ENCODE measurements at regions not wholly inside any gene's neighbourhood (a gene's known extent, or its start where the extent isn't known, plus 50 kb on each side); places are given as distances from the start of the nearest gene placed in this dataset.

DNA sequence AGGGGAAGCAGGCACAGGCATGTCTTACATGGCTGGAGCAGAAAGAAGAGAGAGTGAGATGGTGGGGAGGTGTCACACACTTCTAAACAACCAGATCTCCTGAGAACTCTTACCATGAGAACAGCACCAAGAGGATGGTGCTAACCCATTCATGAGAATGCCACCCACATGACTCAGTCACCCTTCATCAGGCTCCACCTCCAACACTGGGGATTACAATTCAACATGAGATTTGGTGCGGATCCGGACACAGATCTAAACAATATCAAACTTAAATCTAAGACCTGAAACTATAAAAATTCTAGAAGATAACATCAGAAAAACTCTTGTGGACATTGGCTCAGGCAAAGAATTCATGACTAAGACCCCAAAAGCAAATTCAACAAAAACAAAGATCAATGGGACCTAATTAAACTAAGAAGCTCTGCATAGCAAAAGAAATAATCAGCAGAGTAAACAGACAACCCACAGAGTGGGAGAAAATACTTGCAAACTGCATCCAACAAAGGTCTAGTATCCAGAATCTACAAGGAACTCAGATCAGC is 65.4 kb downstream of the SPATA31C2 start:
- peaks cover 12% of the 10 kb centered on the region for H3K4me1 Mint-ChIP-seq
- intact Hi-C loops (cut with micrococcal nuclease), result no loop called here
- no peak overlapping the region for H3K4me3 Mint-ChIP-seq
- H3K9me3 Mint-ChIP-seq, result no peaks in the 10 kb centered on the region
- TF ChIP-seq, protein P1, sequence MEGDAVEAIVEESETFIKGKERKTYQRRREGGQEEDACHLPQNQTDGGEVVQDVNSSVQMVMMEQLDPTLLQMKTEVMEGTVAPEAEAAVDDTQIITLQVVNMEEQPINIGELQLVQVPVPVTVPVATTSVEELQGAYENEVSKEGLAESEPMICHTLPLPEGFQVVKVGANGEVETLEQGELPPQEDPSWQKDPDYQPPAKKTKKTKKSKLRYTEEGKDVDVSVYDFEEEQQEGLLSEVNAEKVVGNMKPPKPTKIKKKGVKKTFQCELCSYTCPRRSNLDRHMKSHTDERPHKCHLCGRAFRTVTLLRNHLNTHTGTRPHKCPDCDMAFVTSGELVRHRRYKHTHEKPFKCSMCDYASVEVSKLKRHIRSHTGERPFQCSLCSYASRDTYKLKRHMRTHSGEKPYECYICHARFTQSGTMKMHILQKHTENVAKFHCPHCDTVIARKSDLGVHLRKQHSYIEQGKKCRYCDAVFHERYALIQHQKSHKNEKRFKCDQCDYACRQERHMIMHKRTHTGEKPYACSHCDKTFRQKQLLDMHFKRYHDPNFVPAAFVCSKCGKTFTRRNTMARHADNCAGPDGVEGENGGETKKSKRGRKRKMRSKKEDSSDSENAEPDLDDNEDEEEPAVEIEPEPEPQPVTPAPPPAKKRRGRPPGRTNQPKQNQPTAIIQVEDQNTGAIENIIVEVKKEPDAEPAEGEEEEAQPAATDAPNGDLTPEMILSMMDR (IDR thresholded peaks at IDR 0.05), result no peak
- CTCF ChIA-PET, result no interaction called here
- ATAC-seq (ENCODE audit: low read depth) (no peak), DNase-seq (no peak)
- POLR2A ChIA-PET, result no interaction called here
- H3K27ac Mint-ChIP-seq, result no peak overlapping the region
- no peaks in the 10 kb centered on the region for H3K36me3 Mint-ChIP-seq (ENCODE audit: low read depth)
- H3K27me3 Mint-ChIP-seq, result peaks cover 28% of the 10 kb centered on the region

DNA sequence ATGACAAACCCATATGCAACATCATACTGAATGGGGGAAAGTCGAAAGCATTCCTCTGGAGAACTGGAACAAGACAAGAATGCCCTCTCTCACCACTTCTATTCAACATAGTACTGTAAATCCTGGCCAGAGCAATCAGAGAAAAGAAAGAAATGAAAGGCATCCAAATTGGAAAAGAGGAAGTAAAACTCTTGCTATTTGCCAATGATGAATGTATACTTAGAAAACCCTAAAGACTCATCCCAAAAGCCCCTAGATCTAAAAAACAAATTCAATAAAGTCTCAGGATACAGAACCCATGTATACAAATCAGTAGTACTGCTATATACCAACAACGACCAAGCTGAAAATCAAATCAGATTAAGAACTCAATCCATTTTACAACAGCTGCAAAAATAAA is 66.9 kb downstream of the SPATA31C2 start:
- Mint-ChIP-seq H3K27me3 (peaks cover 24% of the 10 kb centered on the region), H3K4me1 (peaks cover 5% of the 10 kb centered on the region), H3K27ac (no peak overlapping the region), H3K4me3 (no peak overlapping the region), H3K9me3 (no peaks in the 10 kb centered on the region), H3K36me3 (ENCODE audit: low read depth) (no peaks in the 10 kb centered on the region)
- ChIA-PET POLR2A (no interaction called here), CTCF (no interaction called here)
- ATAC-seq (ENCODE audit: low read depth), result no peak
- TF ChIP-seq, protein P1 (IDR thresholded peaks at IDR 0.05), result no peak
- DNase-seq, result no peak
- intact Hi-C loops (cut with micrococcal nuclease), result no loop called here

DNA sequence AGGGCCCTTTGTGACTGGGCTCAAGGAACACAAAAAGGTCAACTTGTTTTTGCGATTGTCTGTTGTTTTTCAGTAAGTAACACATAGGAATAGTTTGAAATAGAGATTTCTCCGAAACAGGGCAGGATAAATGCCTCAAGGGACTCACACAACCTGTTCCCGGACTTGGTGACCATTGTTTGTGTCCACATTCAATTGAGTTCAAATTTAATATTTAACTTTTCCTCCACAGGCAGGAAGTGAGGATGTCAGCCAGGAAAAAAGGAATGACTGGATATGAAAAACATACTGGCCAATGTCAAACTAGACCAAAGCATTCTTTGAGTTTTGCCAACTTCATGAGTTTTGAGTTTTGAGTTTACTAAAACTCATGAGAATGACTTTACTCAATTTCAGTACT is 72.7 kb downstream of the SPATA31C2 start:
- TF ChIP-seq, protein P1 (IDR thresholded peaks at IDR 0.05), result no peak
- no peaks in the 10 kb centered on the region for H3K9me3 Mint-ChIP-seq
- ATAC-seq (ENCODE audit: low read depth) (no peak), DNase-seq (no peak)
- intact Hi-C loops (cut with micrococcal nuclease), result no loop called here
- ChIA-PET CTCF (no interaction called here), POLR2A (no interaction called here)
- H3K27ac Mint-ChIP-seq, result no peak overlapping the region
- H3K36me3 Mint-ChIP-seq (ENCODE audit: low read depth), result no peaks in the 10 kb centered on the region
- no peaks in the 10 kb centered on the region for H3K4me1 Mint-ChIP-seq
- no peak overlapping the region for H3K4me3 Mint-ChIP-seq
- peaks cover 5% of the 10 kb centered on the region for H3K27me3 Mint-ChIP-seq

DNA sequence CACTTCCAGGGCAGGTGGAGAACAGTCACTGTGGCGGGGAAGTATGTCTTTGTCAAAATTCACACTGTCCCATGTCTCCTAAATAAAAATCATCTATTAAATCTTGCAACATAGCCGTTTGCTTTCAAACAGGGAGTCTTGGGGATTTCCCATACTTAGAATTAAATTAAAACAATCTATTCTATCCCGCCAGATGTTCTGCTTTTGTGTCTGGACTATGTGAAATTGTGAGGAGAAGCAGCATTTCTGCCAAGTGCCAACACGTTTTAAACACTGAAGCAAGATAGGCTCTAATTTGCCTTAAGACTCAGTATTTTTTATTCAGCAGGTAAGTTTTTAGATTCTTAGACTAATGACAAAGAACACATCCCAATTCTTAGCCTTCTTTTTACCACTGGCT is 73.7 kb downstream of the SPATA31C2 start:
- H3K36me3 Mint-ChIP-seq (ENCODE audit: low read depth), result no peaks in the 10 kb centered on the region
- H3K9me3 Mint-ChIP-seq, result no peaks in the 10 kb centered on the region
- CTCF ChIA-PET, result no interaction called here
- intact Hi-C loops (cut with micrococcal nuclease), result no loop called here
- POLR2A ChIA-PET, result no interaction called here
- H3K4me3 Mint-ChIP-seq, result no peak overlapping the region
- TF ChIP-seq, protein P1 (IDR thresholded peaks at IDR 0.05), result no peak
- H3K4me1 Mint-ChIP-seq, result no peaks in the 10 kb centered on the region
- ATAC-seq (ENCODE audit: low read depth) (no peak), DNase-seq (no peak)
- H3K27ac Mint-ChIP-seq, result no peak overlapping the region
- peaks cover 3% of the 10 kb centered on the region for H3K27me3 Mint-ChIP-seq

DNA sequence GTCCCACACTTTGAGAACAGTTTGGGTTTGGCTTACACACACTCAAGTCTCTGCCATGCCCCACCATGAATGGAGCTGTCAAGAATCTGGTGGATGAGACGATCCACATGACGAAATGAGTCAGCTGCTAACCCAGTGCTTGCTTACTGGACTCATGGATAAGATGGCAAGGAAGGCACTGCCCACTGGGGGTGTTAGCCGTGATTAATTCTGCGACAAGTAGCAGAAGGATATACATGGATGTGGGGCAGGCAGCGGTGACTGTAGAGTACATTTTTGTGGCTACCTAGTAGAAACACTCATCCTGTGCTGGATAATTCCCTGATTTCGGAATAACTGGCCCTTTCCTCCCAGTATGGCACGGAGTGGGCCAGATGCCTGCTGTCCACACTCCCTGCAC is 77.5 kb downstream of the SPATA31C2 start:
- ChIA-PET CTCF (no interaction called here), POLR2A (no interaction called here)
- intact Hi-C loops (cut with micrococcal nuclease), result no loop called here
- no peak overlapping the region for H3K27ac Mint-ChIP-seq
- no peak overlapping the region for H3K4me3 Mint-ChIP-seq
- H3K27me3 Mint-ChIP-seq, result no peaks in the 10 kb centered on the region
- H3K4me1 Mint-ChIP-seq, result no peaks in the 10 kb centered on the region
- TF ChIP-seq, protein P1 (IDR thresholded peaks at IDR 0.05), result no peak
- ATAC-seq (ENCODE audit: low read depth) (no peak), DNase-seq (no peak)
- H3K36me3 Mint-ChIP-seq (ENCODE audit: low read depth), result no peaks in the 10 kb centered on the region
- no peaks in the 10 kb centered on the region for H3K9me3 Mint-ChIP-seq
